Trophoblast cell (in vitro differentiated cells and primary cell): ENCODE measurements at regions not wholly inside any gene's neighbourhood (a gene's known extent, or its start where the extent isn't known, plus 50 kb on each side); places are given as distances from the start of the nearest gene placed in this dataset.

Experiments used
- DNase-seq, 2 donors: peaks; one replicate each; pipeline ENCODE4 v3.0.0-alpha.2; 2016
- H2AFZ ChIP-seq: 2 replicates; pipeline ENCODE4 v1.6.1; 2013; ENCODE audit warnings: low read length, moderate library complexity, mild to moderate bottlenecking; ENCODE audit not compliant: insufficient read depth, poor library complexity
- H2AK5ac ChIP-seq: 2 replicates; pipeline ENCODE4 v1.6.1; 2013; ENCODE audit warnings: mild to moderate bottlenecking, low read length
- H2BK120ac ChIP-seq: 2 replicates; pipeline ENCODE4 v1.6.1; 2013; ENCODE audit warnings: low read length, mild to moderate bottlenecking, moderate library complexity; ENCODE audit not compliant: insufficient read depth, poor library complexity
- H2BK12ac ChIP-seq: 2 replicates; pipeline ENCODE4 v1.6.1; 2013; ENCODE audit warnings: mild to moderate bottlenecking, low read length, moderate library complexity
- H2BK5ac ChIP-seq: 2 replicates; pipeline ENCODE4 v1.6.1; 2013; ENCODE audit warnings: low read length, low read depth, moderate library complexity, mild to moderate bottlenecking; ENCODE audit not compliant: poor library complexity
- H3K14ac ChIP-seq: 2 replicates; pipeline ENCODE4 v1.6.1; 2013; ENCODE audit warnings: mild to moderate bottlenecking, low read length
- H3K18ac ChIP-seq: 2 replicates; pipeline ENCODE4 v1.6.1; 2013; ENCODE audit warnings: mild to moderate bottlenecking, low read length
- H3K23ac ChIP-seq: 2 replicates; pipeline ENCODE4 v1.6.1; 2013; ENCODE audit warnings: low read length
- H3K27ac ChIP-seq: 2 replicates; pipeline ENCODE4 v1.5.1; 2013; ENCODE audit warnings: low read depth, mild to moderate bottlenecking, inconsistent platforms, low read length, moderate library complexity
- H3K27me3 ChIP-seq: 2 replicates; pipeline ENCODE4 v1.6.1; 2013; ENCODE audit warnings: inconsistent platforms, mild to moderate bottlenecking, low read length, moderate library complexity; ENCODE audit not compliant: insufficient read depth
- H3K36me3 ChIP-seq, 2 experiments: 1 replicate in 1 of 2; 2 replicates in 1 of 2; pipeline ENCODE4 v1.6.1; 2013; ENCODE audit warnings: low read length in 2 of 2, mild to moderate bottlenecking in 2 of 2, moderate library complexity in 1 of 2; ENCODE audit not compliant: insufficient read depth in 2 of 2, control insufficient read depth in 1 of 2
- H3K4ac ChIP-seq: 2 replicates; pipeline ENCODE4 v1.6.1; 2013; ENCODE audit warnings: low read depth, mild to moderate bottlenecking, low read length, moderate library complexity
- H3K4me1 ChIP-seq, 2 experiments: 1 replicate in 1 of 2; 2 replicates in 1 of 2; pipeline ENCODE4 v1.6.1; 2013; ENCODE audit warnings: low read length in 2 of 2, mild to moderate bottlenecking in 2 of 2, moderate library complexity in 1 of 2; ENCODE audit not compliant: insufficient read depth in 2 of 2, control insufficient read depth in 1 of 2
- H3K4me2 ChIP-seq: 2 replicates; pipeline ENCODE4 v1.6.1; 2013; ENCODE audit warnings: inconsistent platforms, mild to moderate bottlenecking, low read length, moderate library complexity
- H3K4me3 ChIP-seq: 2 replicates; pipeline ENCODE4 v1.5.1; 2013; ENCODE audit warnings: mild to moderate bottlenecking, low read depth, low read length, inconsistent platforms
- H3K79me1 ChIP-seq: one replicate; pipeline ENCODE4 v1.6.1; 2013; ENCODE audit warnings: low read length
- H3K79me2 ChIP-seq: 2 replicates; pipeline ENCODE4 v1.6.1; 2013; ENCODE audit warnings: low read length, mild to moderate bottlenecking; ENCODE audit not compliant: control insufficient read depth, insufficient read depth, poor library complexity
- H3K9ac ChIP-seq: 2 replicates; pipeline ENCODE4 v1.6.1; 2013; ENCODE audit warnings: mild to moderate bottlenecking, low read length
- H3K9me3 ChIP-seq: 2 replicates; pipeline ENCODE4 v1.6.1; 2013; ENCODE audit warnings: low read depth, mild to moderate bottlenecking, control low read depth, inconsistent platforms, low read length; ENCODE audit not compliant: insufficient read depth
- H4K12ac ChIP-seq: 2 replicates; pipeline ENCODE4 v1.6.1; 2013; ENCODE audit warnings: low read depth, mild to moderate bottlenecking, low read length, moderate library complexity
- H4K8ac ChIP-seq: 2 replicates; pipeline ENCODE4 v1.6.1; 2013; ENCODE audit warnings: low read depth, mild to moderate bottlenecking, low read length, moderate library complexity
- H4K91ac ChIP-seq: one replicate; pipeline ENCODE4 v1.6.1; 2013; ENCODE audit warnings: low read depth, mild to moderate bottlenecking, low read length, moderate library complexity
- WGBS: extraction: QIAGEN DNeasy Blood & Tissue Kit; methylation state at CpG from one replicate; pipeline ENCODE4 v1.1.7; 2013; ENCODE audit warnings: missing lambda C conversion rate; ENCODE audit not compliant: insufficient read length, insufficient coverage; ENCODE audit errors: extremely low coverage; 5-methylcytosine and 5-hydroxymethylcytosine counted together

DNA sequence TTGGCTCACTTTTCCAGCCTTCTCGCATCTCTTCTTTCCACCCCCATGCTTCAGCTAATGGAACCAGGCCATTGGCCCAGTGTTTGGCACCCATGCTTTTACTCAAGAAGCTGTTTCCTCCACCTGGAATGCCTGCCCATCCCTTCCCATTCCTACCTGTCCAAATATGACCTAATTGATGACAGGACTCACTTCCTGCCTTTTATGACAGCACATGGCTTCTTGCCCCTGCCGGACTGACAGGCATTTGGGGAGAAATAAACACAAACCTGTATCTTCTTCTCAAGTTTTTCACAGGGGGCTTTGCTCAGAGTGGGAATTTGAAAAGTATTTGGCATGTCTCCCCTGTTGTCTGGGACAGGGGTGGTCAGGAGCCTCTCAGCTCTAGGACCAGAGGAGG lies 120.1 kb downstream of the ABHD5 start:
- Histone ChIP-seq H3K79me2 (no peaks in the 10 kb centered on the region), H4K12ac (no peak overlapping the region), H3K36me3 (no peaks in the 10 kb centered on the region), H3K4ac (no peak overlapping the region), H3K27me3 (no peaks in the 10 kb centered on the region), H3K4me2 (no peak overlapping the region), H2AK5ac (no peak overlapping the region), H2BK12ac (no peak overlapping the region), H3K14ac (no peak overlapping the region), H4K91ac (no peak overlapping the region), H3K4me3 (no peak overlapping the region), H3K79me1 (no peaks in the 10 kb centered on the region), H2BK5ac (no peak overlapping the region), H3K27ac (no peak overlapping the region), H3K18ac (no peak overlapping the region), H3K9me3 (no peaks in the 10 kb centered on the region), H2AFZ (no peak overlapping the region), H3K23ac (no peak overlapping the region), H3K4me1 (no peaks in the 10 kb centered on the region), H3K9ac (no peak overlapping the region), H2BK120ac (no peak overlapping the region), H4K8ac (no peak overlapping the region)
- no peak for DNase-seq
- WGBS = no CpG with 5 or more reads among the region's 2 CpGs

DNA sequence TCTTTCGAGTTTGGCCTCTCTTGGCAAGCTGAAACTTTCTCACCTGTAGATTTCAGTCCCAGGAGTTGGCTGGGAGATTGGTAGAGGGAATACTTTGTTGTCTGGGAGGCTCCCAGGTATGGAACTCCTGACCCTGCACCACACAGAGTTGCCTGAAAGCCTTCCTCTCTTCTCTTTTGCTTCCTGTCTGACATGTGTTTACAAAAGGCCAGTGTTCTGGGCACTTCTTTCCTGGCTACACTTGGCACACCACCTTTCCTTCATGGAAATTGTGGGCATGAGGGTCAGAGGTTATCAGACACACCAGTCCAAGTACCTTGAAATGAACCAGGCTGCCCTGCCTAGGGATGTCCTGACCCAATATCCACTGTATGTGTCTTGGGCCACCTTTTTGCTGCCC lies 123.7 kb downstream of the ABHD5 start:
- no peak overlapping the region for H2BK12ac ChIP-seq
- H3K4ac ChIP-seq = no peak overlapping the region
- peaks cover 2% of the 10 kb centered on the region for H3K9me3 ChIP-seq
- H3K9ac ChIP-seq = peak overlapping the region; percentile 20
- no peak overlapping the region for H3K18ac ChIP-seq
- no peak overlapping the region for H4K8ac ChIP-seq
- no peaks in the 10 kb centered on the region for H3K27me3 ChIP-seq
- H2AFZ ChIP-seq = no peak overlapping the region
- no peak overlapping the region for H3K4me2 ChIP-seq
- no peaks in the 10 kb centered on the region for H3K79me2 ChIP-seq
- H4K91ac ChIP-seq = no peak overlapping the region
- WGBS = no CpG with 5 or more reads among the region's 1 CpG
- no peak for DNase-seq
- no peaks in the 10 kb centered on the region for H3K4me1 ChIP-seq
- H3K79me1 ChIP-seq = no peaks in the 10 kb centered on the region
- no peak overlapping the region for H2BK120ac ChIP-seq
- no peaks in the 10 kb centered on the region for H3K36me3 ChIP-seq
- no peak overlapping the region for H2BK5ac ChIP-seq
- H2AK5ac ChIP-seq = no peak overlapping the region
- peak overlapping the region; percentile 93 for H3K23ac ChIP-seq
- no peak overlapping the region for H3K27ac ChIP-seq
- H3K4me3 ChIP-seq = no peak overlapping the region
- H3K14ac ChIP-seq = no peak overlapping the region
- no peak overlapping the region for H4K12ac ChIP-seq

DNA sequence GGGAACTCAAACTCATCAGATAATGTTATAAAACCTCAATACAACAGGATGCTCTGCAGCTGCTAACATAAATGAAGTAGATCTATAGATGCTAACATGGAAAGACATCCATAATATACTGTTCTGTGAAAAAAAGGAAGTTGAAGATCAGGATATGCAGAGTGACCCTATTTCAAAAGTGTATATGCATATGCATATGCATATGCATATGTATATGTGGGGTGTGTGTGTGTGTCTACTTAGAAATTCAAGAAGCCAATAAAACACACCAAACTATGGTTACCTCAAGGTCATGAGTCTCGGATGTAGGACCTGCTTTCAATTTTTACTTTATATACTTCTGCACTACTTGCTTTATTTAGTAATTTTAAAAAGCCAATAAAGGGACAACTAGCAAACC lies 125.6 kb downstream of the ABHD5 start:
- no peak overlapping the region for H3K27ac ChIP-seq
- no peak overlapping the region for H2BK120ac ChIP-seq
- H3K4me1 ChIP-seq = no peaks in the 10 kb centered on the region
- H2AK5ac ChIP-seq = no peak overlapping the region
- H3K4ac ChIP-seq = no peak overlapping the region
- H3K79me2 ChIP-seq = no peaks in the 10 kb centered on the region
- no CpG with 5 or more reads among the region's 1 CpG for WGBS
- no peak overlapping the region for H3K4me3 ChIP-seq
- no peak overlapping the region for H4K91ac ChIP-seq
- H3K79me1 ChIP-seq = no peaks in the 10 kb centered on the region
- no peak overlapping the region for H4K8ac ChIP-seq
- H3K23ac ChIP-seq = no peak overlapping the region
- no peak for DNase-seq
- peaks cover 2% of the 10 kb centered on the region for H3K9me3 ChIP-seq
- H3K4me2 ChIP-seq = no peak overlapping the region
- H4K12ac ChIP-seq = no peak overlapping the region
- H3K18ac ChIP-seq = no peak overlapping the region
- H3K36me3 ChIP-seq = no peaks in the 10 kb centered on the region
- H2AFZ ChIP-seq = no peak overlapping the region
- H2BK12ac ChIP-seq = no peak overlapping the region
- H3K14ac ChIP-seq = no peak overlapping the region
- no peaks in the 10 kb centered on the region for H3K27me3 ChIP-seq
- no peak overlapping the region for H2BK5ac ChIP-seq
- no peak overlapping the region for H3K9ac ChIP-seq

DNA sequence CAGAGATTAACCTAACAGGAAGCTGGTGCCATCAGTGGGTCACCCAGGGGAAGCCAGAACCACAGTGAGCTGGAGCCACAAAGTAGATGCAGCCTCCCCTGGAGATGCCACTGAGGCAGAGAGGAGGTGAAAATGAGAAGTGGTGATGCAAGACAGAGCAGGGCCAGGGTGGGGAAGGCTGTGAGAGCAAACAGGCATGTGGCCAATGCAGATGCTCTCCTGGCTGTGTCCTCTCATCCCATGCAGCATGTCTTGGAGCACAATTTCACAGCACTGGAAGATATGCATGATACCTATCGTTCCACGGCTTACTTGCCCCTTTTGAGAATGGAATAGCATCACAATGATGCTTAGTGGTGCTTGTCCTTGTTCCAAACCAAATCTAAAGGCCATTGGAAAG lies 126.3 kb downstream of the ABHD5 start:
- Histone ChIP-seq H4K91ac (no peak overlapping the region), H4K12ac (no peak overlapping the region), H2BK5ac (no peak overlapping the region), H2AK5ac (no peak overlapping the region), H3K4me3 (peak overlapping the region; percentile 30), H3K9ac (no peak overlapping the region), H3K79me2 (no peaks in the 10 kb centered on the region), H2AFZ (no peak overlapping the region), H2BK120ac (no peak overlapping the region), H3K4ac (no peak overlapping the region), H2BK12ac (no peak overlapping the region), H3K23ac (peak overlapping the region; percentile 6), H3K4me1 (no peaks in the 10 kb centered on the region), H3K4me2 (no peak overlapping the region), H3K14ac (no peak overlapping the region), H3K27me3 (no peaks in the 10 kb centered on the region), H3K79me1 (no peaks in the 10 kb centered on the region), H3K36me3 (no peaks in the 10 kb centered on the region), H3K18ac (no peak overlapping the region), H3K9me3 (peaks cover 2% of the 10 kb centered on the region), H4K8ac (no peak overlapping the region), H3K27ac (no peak overlapping the region)
- DNase-seq = no peak
- WGBS = no CpG with 5 or more reads among the region's 2 CpGs
